ENCODE measurements at regions not wholly inside any gene's neighbourhood (a gene's known extent, or its start where the extent isn't known, plus 50 kb on each side); places are given as distances from the start of the nearest gene placed in this dataset.

- TF ChIP-seq CTCF (IDR thresholded peaks at IDR 0.05; ENCODE audit: low read depth, low read length) = no peak
- peak in 1 of 2 donors; percentile 5 for DNase-seq (ENCODE audit: low read depth in 2 of 2)
- H3K4me3 ChIP-seq (replicated peaks in 1 of 2; ENCODE audit: low read depth in 2 of 2, low read length in 2 of 2) = no peak overlapping the region
These were observed 134.7 kb upstream of the TNR start for GRCh38 chr1:175877939-175878737.

GRCh38 chr1:175875556-175875955 lies 132.2 kb upstream of the TNR start:
- H3K4me3 ChIP-seq (replicated peaks in 1 of 2; ENCODE audit: low read depth in 2 of 2, low read length in 2 of 2) = no peak overlapping the region
- DNase-seq (ENCODE audit: low read depth in 2 of 2) = no peak
- no peak for TF ChIP-seq CTCF (IDR thresholded peaks at IDR 0.05; ENCODE audit: low read depth, low read length)

GRCh38 chr1:175874081-175874480 lies 130.7 kb upstream of the TNR start:
- H3K4me3 ChIP-seq (replicated peaks in 1 of 2; ENCODE audit: low read depth in 2 of 2, low read length in 2 of 2) = no peak overlapping the region
- DNase-seq (ENCODE audit: low read depth in 2 of 2) = no peak
- TF ChIP-seq CTCF (IDR thresholded peaks at IDR 0.05; ENCODE audit: low read depth, low read length) = no peak

- TF ChIP-seq CTCF (IDR thresholded peaks at IDR 0.05; ENCODE audit: low read depth, low read length) = no peak
- H3K4me3 ChIP-seq (replicated peaks in 1 of 2; ENCODE audit: low read depth in 2 of 2, low read length in 2 of 2) = no peak overlapping the region
- no peak for DNase-seq (ENCODE audit: low read depth in 2 of 2)
These were observed 130.0 kb upstream of the TNR start for GRCh38 chr1:175873290-175873935.

- TF ChIP-seq CTCF (IDR thresholded peaks at IDR 0.05; ENCODE audit: low read depth, low read length) = no peak
- H3K4me3 ChIP-seq (replicated peaks in 1 of 2; ENCODE audit: low read depth in 2 of 2, low read length in 2 of 2) = no peak overlapping the region
- DNase-seq (ENCODE audit: low read depth in 2 of 2) = no peak
These were observed 129.2 kb upstream of the TNR start for GRCh38 chr1:175872588-175872987.

GRCh38 chr1:175871647-175872046 lies 128.3 kb upstream of the TNR start:
- TF ChIP-seq CTCF (IDR thresholded peaks at IDR 0.05; ENCODE audit: low read depth, low read length) = no peak
- DNase-seq (ENCODE audit: low read depth in 2 of 2) = no peak
- no peak overlapping the region for H3K4me3 ChIP-seq (replicated peaks in 1 of 2; ENCODE audit: low read depth in 2 of 2, low read length in 2 of 2)

Measured in cardiac fibroblast (primary cell).